MM.1S (cell line): ENCODE measurements at regions not wholly inside any gene's neighbourhood (a gene's known extent, or its start where the extent isn't known, plus 50 kb on each side); places are given as distances from the start of the nearest gene placed in this dataset.

Experiments
- DNase-seq: peaks from one replicate; pipeline ENCODE4 v3.0.0-alpha.2; 2015
- H2AFZ ChIP-seq: fragments of 300-600 bp; sonication (generic); 2 replicates; pipeline ENCODE4 v1.6.0; 2016; ENCODE audit warnings: antibody characterized with exemption, low read length
- H3F3A ChIP-seq: fragments of 300-600 bp; sonication (generic); 2 replicates; pipeline ENCODE4 v1.6.1; 2016; ENCODE audit warnings: mild to moderate bottlenecking, antibody characterized with exemption, low read length, moderate library complexity, mixed read lengths; ENCODE audit not compliant: insufficient read depth
- H3K27ac ChIP-seq: fragments of 300-600 bp; sonication (generic); 2 replicates; pipeline ENCODE4 v1.5.1; 2016; ENCODE audit warnings: mild to moderate bottlenecking, low read length
- H3K27me3 ChIP-seq: fragments of 300-600 bp; sonication (generic); replicated peaks from 2 replicates; pipeline ENCODE4 v1.6.0; 2016; ENCODE audit warnings: low read length; ENCODE audit not compliant: insufficient read depth
- H3K36me3 ChIP-seq: fragments of 300-600 bp; sonication (generic); replicated peaks from 2 replicates; pipeline ENCODE4 v1.6.1; 2016; ENCODE audit warnings: mild to moderate bottlenecking, low read length, mixed read lengths; ENCODE audit not compliant: insufficient read depth
- H3K4me1 ChIP-seq: fragments of 300-600 bp; sonication (generic); 2 replicates; pipeline ENCODE4 v1.6.1; 2016; ENCODE audit warnings: low read length, mixed read lengths
- H3K4me2 ChIP-seq: fragments of 300-600 bp; sonication (generic); 2 replicates; pipeline ENCODE4 v1.6.0; 2016; ENCODE audit warnings: low read depth, low read length
- H3K4me3 ChIP-seq: fragments of 300-600 bp; sonication (generic); 2 replicates; pipeline ENCODE4 v1.5.1; 2016; ENCODE audit warnings: low read length, mixed read lengths
- H3K79me2 ChIP-seq: fragments of 300-600 bp; sonication (generic); 2 replicates; pipeline ENCODE4 v1.6.1; 2016; ENCODE audit warnings: mixed run types, low read length, mixed read lengths
- H3K9ac ChIP-seq: fragments of 300-600 bp; sonication (generic); 2 replicates; pipeline ENCODE4 v1.6.1; 2016; ENCODE audit warnings: low read length, mixed read lengths
- H3K9me2 ChIP-seq: fragments of 300-600 bp; sonication (generic); replicated peaks from 2 replicates; pipeline ENCODE4 v1.6.1; 2016; ENCODE audit warnings: mild to moderate bottlenecking, low read length, mixed read lengths; ENCODE audit not compliant: insufficient read depth
- H3K9me3 ChIP-seq: fragments of 300-600 bp; sonication (generic); replicated peaks from 2 replicates; pipeline ENCODE4 v1.6.1; 2016; ENCODE audit warnings: mild to moderate bottlenecking, low read length, mixed read lengths; ENCODE audit not compliant: insufficient read depth
- H4K20me1 ChIP-seq: fragments of 300-600 bp; sonication (generic); 2 replicates; pipeline ENCODE4 v1.6.1; 2016; ENCODE audit warnings: mild to moderate bottlenecking, low read length, moderate library complexity, mixed read lengths; ENCODE audit not compliant: insufficient read depth
- CTCF ChIP-seq: fragments of 300-600 bp; sonication (generic); IDR thresholded peaks from 2 replicates; pipeline ENCODE4 v1.5.1; 2016; ENCODE audit warnings: antibody characterized with exemption, low read length, mixed read lengths
- EZH2 ChIP-seq: fragments of 300-600 bp; sonication (generic); optimal IDR thresholded peaks from 2 replicates; pipeline ENCODE3; 2017; ENCODE audit warnings: low read depth, mild to moderate bottlenecking, antibody characterized with exemption, low read length, mixed read lengths
- EZH2phosphoT487 ChIP-seq: fragments of 300-600 bp; sonication (generic); IDR thresholded peaks from 2 replicates; pipeline ENCODE4 v1.6.1; 2018; ENCODE audit warnings: antibody characterized with exemption, low read length

DNA sequence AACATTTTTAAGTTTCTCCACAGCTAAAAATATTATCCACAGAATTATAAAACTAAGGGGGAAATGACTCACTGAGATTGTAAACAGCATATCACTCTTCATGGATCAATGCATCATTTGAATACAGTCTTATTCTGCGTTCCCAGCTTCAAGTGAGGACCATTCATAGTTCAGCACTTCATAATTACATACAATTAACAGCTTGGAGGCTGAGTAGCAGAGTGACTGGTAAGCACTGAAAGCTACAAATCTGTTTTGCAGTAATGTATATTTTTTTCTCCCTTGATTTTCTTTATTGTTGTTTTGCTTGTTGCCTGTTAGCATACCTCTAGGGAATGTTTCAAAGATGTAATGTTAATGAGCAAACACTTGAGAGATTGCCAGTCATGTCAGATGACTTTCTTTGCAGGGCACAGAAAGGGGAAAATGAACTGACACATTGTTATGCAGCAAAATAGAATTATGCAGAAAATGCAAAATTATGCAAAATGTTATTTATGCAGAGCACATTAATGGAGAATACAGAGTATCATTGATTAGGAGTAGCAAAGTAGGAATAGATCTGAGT is 138.6 kb downstream of the RPS29 start:
- TF ChIP-seq EZH2phosphoT487 (no peak), EZH2 (no peak), CTCF (no peak)

GRCh38 chr14:49446801-49447200 is 139.4 kb downstream of the RPS29 start:
- Histone ChIP-seq H3K4me1 (no peaks in the 10 kb centered on the region), H2AFZ (no peak overlapping the region), H3F3A (no peaks in the 10 kb centered on the region), H3K9ac (no peak overlapping the region), H3K9me2 (no peaks in the 10 kb centered on the region), H3K4me3 (no peak overlapping the region), H3K4me2 (no peak overlapping the region), H3K9me3 (no peaks in the 10 kb centered on the region), H3K27ac (no peak overlapping the region), H3K36me3 (no peaks in the 10 kb centered on the region), H3K27me3 (no peaks in the 10 kb centered on the region), H3K79me2 (no peaks in the 10 kb centered on the region), H4K20me1 (no peaks in the 10 kb centered on the region)
- no peak for DNase-seq
- TF ChIP-seq EZH2phosphoT487 = no peak
- TF ChIP-seq CTCF = no peak
- TF ChIP-seq EZH2 = no peak

More for the DNA sequence above, 138.6 kb downstream of the RPS29 start:
- no peak overlapping the region for H3K4me2 ChIP-seq
- DNase-seq = no peak
- no peaks in the 10 kb centered on the region for H3K27me3 ChIP-seq
- no peaks in the 10 kb centered on the region for H3K9me2 ChIP-seq
- H3K27ac ChIP-seq = no peak overlapping the region
- no peak overlapping the region for H3K9ac ChIP-seq
- no peaks in the 10 kb centered on the region for H4K20me1 ChIP-seq
- no peaks in the 10 kb centered on the region for H3F3A ChIP-seq
- H3K79me2 ChIP-seq = no peaks in the 10 kb centered on the region
- H3K4me3 ChIP-seq = no peak overlapping the region
- no peaks in the 10 kb centered on the region for H3K9me3 ChIP-seq
- H3K36me3 ChIP-seq = no peaks in the 10 kb centered on the region
- no peaks in the 10 kb centered on the region for H3K4me1 ChIP-seq
- no peak overlapping the region for H2AFZ ChIP-seq

GRCh38 chr14:49438256-49438770 is 147.9 kb downstream of the RPS29 start:
- H2AFZ ChIP-seq = no peak overlapping the region

More at GRCh38 chr14:49438256-49438770, 147.9 kb downstream of the RPS29 start:
- no peak overlapping the region for H3K9ac ChIP-seq
- no peaks in the 10 kb centered on the region for H3K79me2 ChIP-seq
- no peaks in the 10 kb centered on the region for H3K9me2 ChIP-seq
- DNase-seq = no peak
- no peaks in the 10 kb centered on the region for H3K36me3 ChIP-seq
- no peak overlapping the region for H3K4me2 ChIP-seq
- no peaks in the 10 kb centered on the region for H3K27me3 ChIP-seq
- H3K27ac ChIP-seq = no peak overlapping the region
- H4K20me1 ChIP-seq = no peaks in the 10 kb centered on the region
- H3K9me3 ChIP-seq = no peaks in the 10 kb centered on the region
- no peaks in the 10 kb centered on the region for H3K4me1 ChIP-seq
- H3K4me3 ChIP-seq = no peak overlapping the region
- H3F3A ChIP-seq = no peaks in the 10 kb centered on the region
- no peak for TF ChIP-seq CTCF
